ENCODE measurements at regions not wholly inside any gene's neighbourhood (a gene's known extent, or its start where the extent isn't known, plus 50 kb on each side); places are given as distances from the start of the nearest gene placed in this dataset.

DNA sequence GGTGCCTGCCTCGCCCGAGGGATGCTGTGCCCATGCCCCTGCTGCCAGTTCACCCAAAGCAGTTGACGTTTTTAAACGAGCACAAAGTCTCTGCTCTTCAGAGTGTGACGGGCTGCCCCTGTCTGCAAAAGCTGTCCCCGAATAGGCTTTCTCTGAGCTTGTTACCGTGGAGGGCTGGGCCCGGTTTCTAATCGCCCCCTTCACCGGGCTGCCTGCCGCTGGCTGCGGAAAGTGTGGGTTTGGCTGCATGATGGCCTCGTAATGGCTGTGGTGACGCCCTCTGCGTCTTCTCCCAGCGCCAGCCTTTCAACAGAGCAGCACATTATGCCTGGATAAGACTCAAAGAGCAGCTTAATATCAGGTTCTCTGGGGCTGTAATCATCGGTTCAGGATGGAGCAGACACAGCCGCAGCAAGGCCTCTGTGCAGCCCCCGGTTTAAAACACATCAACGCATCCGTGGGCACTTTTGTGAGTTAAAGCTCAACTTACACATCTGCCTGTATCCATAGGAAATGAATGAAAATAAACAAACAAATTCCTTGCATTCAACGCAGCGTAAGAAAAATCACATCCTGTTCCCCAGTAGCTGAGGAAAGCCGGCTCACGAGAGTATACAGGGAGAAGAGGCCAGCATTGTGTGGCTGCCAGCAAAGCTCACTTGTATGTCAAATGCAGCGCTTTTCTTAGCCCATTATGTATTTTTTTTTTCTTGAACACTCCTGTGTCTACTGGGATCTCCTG, 166.4 kb upstream of the SOX1 start:
- DNase-seq (ENCODE audit: extremely low spot score, unreplicated experiment) = peak; percentile 22
- H3K27ac Mint-ChIP-seq = no peak overlapping the region
- H3K4me1 Mint-ChIP-seq (ENCODE audit: unreplicated experiment) = peaks cover 6% of the 10 kb centered on the region
- no peak overlapping the region for H3K4me3 Mint-ChIP-seq
- no peaks in the 10 kb centered on the region for H3K9me3 Mint-ChIP-seq
- TF ChIP-seq, protein P1, sequence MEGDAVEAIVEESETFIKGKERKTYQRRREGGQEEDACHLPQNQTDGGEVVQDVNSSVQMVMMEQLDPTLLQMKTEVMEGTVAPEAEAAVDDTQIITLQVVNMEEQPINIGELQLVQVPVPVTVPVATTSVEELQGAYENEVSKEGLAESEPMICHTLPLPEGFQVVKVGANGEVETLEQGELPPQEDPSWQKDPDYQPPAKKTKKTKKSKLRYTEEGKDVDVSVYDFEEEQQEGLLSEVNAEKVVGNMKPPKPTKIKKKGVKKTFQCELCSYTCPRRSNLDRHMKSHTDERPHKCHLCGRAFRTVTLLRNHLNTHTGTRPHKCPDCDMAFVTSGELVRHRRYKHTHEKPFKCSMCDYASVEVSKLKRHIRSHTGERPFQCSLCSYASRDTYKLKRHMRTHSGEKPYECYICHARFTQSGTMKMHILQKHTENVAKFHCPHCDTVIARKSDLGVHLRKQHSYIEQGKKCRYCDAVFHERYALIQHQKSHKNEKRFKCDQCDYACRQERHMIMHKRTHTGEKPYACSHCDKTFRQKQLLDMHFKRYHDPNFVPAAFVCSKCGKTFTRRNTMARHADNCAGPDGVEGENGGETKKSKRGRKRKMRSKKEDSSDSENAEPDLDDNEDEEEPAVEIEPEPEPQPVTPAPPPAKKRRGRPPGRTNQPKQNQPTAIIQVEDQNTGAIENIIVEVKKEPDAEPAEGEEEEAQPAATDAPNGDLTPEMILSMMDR (conservative IDR thresholded peaks at IDR 0.05) = no peak
- H3K36me3 Mint-ChIP-seq = no peaks in the 10 kb centered on the region
- peaks cover 38% of the 10 kb centered on the region for H3K27me3 Mint-ChIP-seq

DNA sequence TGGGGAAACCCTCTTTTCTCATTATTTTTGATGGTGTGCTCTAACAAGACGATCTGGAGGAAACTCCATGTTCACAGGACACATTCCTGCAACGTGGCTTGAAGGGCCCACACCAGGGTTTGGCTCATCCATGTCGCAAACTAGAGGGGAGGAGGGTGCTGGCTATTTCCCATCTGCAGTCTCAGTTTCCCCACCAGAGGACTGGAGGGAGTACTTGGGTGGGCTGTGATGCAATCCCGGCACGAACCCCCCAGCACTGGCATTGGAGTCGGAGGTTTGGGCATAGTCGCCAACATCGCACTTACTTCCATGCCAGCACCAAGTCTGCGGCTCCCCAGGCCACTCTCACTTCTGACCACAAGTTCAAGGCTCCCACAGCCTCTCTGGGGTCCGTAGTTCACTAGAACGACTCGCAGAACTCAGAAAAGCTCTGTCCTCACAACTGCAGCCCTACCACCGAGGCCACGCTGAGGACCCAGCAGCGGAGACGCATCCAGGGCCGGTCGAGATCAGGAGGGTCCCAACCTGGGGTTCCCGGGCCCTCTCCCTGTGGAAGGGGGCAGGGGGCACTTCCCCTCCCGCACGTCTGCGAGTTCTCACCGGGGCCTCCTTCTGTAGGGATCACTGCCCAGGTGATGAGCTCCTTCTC, 165.6 kb upstream of the SOX1 start:
- peak; percentile 66 for DNase-seq (ENCODE audit: extremely low spot score, unreplicated experiment)
- Mint-ChIP-seq H3K27me3 (peaks cover 31% of the 10 kb centered on the region), H3K4me3 (no peak overlapping the region), H3K4me1 (ENCODE audit: unreplicated experiment) (peaks cover 6% of the 10 kb centered on the region), H3K9me3 (no peaks in the 10 kb centered on the region), H3K36me3 (no peaks in the 10 kb centered on the region), H3K27ac (no peak overlapping the region)
- TF ChIP-seq, protein P1 (conservative IDR thresholded peaks at IDR 0.05) = no peak

DNA sequence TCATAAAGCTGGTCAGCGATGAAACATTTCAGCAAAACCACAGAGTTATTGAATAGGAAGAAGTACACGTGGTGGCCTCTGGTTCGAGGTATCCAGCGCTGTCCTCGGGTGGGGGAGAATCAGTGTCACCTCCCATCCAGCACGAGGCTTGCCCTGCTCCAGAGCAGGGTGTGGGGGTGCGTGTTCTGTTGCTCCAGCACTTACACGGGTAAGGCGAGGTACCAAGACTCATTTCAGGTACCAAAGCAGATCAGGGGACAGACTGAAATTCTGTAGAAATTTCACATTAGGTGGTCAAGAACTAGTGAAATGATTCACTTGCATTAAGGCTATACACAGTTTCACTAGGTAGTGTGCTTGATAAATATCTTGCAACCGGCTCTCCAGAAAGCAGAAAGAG, 164.2 kb upstream of the SOX1 start:
- Mint-ChIP-seq H3K4me3 (no peak overlapping the region), H3K4me1 (ENCODE audit: unreplicated experiment) (peaks cover 6% of the 10 kb centered on the region), H3K27me3 (peaks cover 25% of the 10 kb centered on the region), H3K36me3 (no peaks in the 10 kb centered on the region), H3K27ac (no peak overlapping the region), H3K9me3 (no peaks in the 10 kb centered on the region)
- TF ChIP-seq, protein P1 (conservative IDR thresholded peaks at IDR 0.05) = no peak
- DNase-seq (ENCODE audit: extremely low spot score, unreplicated experiment) = peak; percentile 51

DNA sequence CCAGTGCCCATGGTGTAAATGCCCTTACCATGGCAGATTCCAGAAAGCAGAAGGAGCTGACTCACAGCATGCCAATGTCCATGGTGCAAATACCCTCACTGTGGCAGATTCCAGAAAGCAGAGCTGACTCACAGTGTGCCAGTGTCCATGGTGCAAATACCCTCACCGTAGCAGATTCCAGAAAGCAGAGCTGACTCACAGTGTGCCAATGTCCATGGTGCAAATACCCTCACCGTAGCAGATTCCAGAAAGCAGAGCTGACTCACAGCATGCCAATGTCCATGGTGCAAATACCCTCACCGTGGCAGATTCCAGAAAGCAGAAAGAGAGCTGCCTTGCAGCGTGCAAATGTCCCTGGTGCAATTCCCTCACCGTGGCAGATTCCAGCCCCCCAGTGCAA, 163.8 kb upstream of the SOX1 start:
- Mint-ChIP-seq H3K9me3 (no peaks in the 10 kb centered on the region), H3K36me3 (no peaks in the 10 kb centered on the region), H3K27me3 (peaks cover 27% of the 10 kb centered on the region), H3K4me1 (ENCODE audit: unreplicated experiment) (peaks cover 6% of the 10 kb centered on the region), H3K27ac (no peak overlapping the region), H3K4me3 (no peak overlapping the region)
- DNase-seq (ENCODE audit: extremely low spot score, unreplicated experiment) = peak; percentile 27
- TF ChIP-seq, protein P1 (conservative IDR thresholded peaks at IDR 0.05) = no peak

DNA sequence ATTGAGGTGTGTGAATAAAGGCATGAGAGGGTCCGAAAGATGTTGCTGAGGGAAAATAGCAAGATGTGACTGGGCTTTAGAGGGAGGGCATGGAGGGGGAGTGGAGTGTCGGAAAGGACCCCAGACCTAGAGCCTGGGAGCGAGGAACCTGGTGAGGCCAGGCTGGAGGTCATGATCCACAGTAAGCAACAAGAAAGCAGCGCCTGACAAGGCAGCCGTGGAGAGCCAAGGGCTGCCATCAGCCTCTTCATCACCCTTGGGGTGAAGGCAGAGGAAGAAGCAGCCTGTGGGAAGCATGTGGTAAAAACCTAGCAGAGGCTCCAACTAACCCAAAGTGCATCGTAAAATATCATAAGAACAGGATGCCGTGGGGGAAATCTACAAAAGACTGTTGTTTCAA, 162.8 kb upstream of the SOX1 start:
- DNase-seq (ENCODE audit: extremely low spot score, unreplicated experiment) = peak; percentile 31
- Mint-ChIP-seq H3K27me3 (peaks cover 27% of the 10 kb centered on the region), H3K4me3 (no peak overlapping the region), H3K36me3 (no peaks in the 10 kb centered on the region), H3K9me3 (no peaks in the 10 kb centered on the region), H3K27ac (no peak overlapping the region), H3K4me1 (ENCODE audit: unreplicated experiment) (peaks cover 6% of the 10 kb centered on the region)
- TF ChIP-seq, protein P1 (conservative IDR thresholded peaks at IDR 0.05) = no peak
